ENCODE measurements at regions not wholly inside any gene's neighbourhood (a gene's known extent, or its start where the extent isn't known, plus 50 kb on each side); places are given as distances from the start of the nearest gene placed in this dataset.

DNA sequence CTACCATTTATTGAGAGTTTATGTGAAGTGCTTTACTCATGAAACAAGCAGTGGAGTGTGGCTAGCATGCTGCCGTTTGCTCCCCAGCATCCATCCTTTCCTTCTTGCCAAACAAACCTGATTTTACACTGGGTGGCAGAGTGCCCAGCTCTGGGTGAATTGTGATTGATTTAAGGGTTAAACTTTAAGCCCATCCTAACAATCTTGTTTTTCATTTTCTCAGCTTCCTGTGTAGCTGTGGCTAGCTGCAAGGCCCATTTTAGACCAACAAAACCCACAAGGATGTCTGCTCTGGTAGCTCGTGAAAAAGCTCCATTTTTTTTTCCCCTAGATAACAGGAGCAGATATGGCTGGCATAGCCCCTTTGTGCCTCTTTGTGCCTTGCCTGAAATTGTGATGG, 77.7 kb upstream of the KCNG1 start:
- ChIA-PET CTCF (ENCODE audit: low intra/inter-chr PET ratio) (no interaction called here), POLR2A (interaction anchor here (1.5 kb wide), 1 partner anchor 10 kb away, joined by 4 read pairs; no protein-coding TSS in a partner anchor)
- intact Hi-C loops (cut with micrococcal nuclease): no loop called here

DNA sequence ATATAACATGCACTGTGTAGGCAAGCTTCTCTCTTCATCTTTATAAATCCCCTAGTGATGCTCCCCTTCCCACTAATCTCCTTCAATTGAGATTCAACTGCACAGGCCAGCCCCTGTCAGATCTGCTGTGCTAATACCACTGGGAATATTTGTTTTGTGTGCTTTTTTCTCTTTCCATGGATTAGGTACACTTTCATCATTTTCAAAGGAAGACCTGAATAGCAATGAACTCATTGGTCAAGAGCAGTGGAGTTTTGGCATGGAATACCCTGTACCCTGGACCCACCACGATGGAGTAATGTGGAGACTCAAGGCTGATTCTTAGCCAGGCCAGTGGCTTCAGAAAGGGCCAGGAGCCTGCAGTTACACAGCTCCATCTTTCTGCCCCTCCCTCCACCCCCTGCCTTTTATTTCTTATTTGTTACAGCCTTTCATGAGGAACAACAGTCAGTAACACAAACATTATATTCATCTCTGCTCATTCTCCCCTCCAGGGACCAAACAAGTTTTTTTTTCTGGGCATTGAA, 75.4 kb upstream of the KCNG1 start:
- H3K9me3 ChIP-seq (replicated peaks; ENCODE audit: control insufficient read depth, insufficient read depth, low read depth, low read length): no peaks in the 10 kb centered on the region
- no peak for DNase-seq (ENCODE audit: extremely low read depth in 1 of 4, low spot score in 3 of 4)
- FAIRE-seq: no peak
- in situ Hi-C loops (cut with MboI) (no loop called here), intact Hi-C loops (cut with micrococcal nuclease) (no loop called here)
- ChIA-PET CTCF (ENCODE audit: low intra/inter-chr PET ratio) (no interaction called here), POLR2A (interaction anchor here (0.6 to 0.7 kb wide), 3 partner anchors 14 to 138 kb away, joined by 3 read pairs; no protein-coding TSS in a partner anchor)
- H3K9ac ChIP-seq (ENCODE audit: insufficient read depth in 1 of 2, low read depth in 2 of 2, low read length in 2 of 2): no peak overlapping the region
- no peak overlapping the region for H3K4me3 ChIP-seq
- TF ChIP-seq ZNF707 (CRISPR knock-in tag; conservative IDR thresholded peaks at IDR 0.05): no peak
- ATAC-seq: no peak
- no peaks in the 10 kb centered on the region; a peak in 1 of 5 replicates for H3K4me1 ChIP-seq (replicated peaks in 1 of 2; ENCODE audit: control insufficient read depth in 2 of 2, insufficient read depth in 2 of 2, low read length in 2 of 2)
- H2AFZ ChIP-seq (ENCODE audit: low read depth, low read length): no peak overlapping the region
- no peaks in the 10 kb centered on the region for H3K79me2 ChIP-seq (ENCODE audit: control insufficient read depth, insufficient read depth, low read length)
- no TSS peak for BruUV-seq (replicated peaks)
- no peaks in the 10 kb centered on the region for H3K36me3 ChIP-seq (ENCODE audit: control insufficient read depth, insufficient read depth, low read length)
- no peaks in the 10 kb centered on the region for H3K9me1 ChIP-seq (ENCODE audit: control insufficient read depth, insufficient read depth, low read length)
- H3K27me3 ChIP-seq (ENCODE audit: control insufficient read depth in 2 of 2, insufficient read depth in 2 of 2, low read length in 2 of 2): peaks cover 5 to 24% of the 10 kb centered on the region in 2 experiments; a peak in 2 of 5 replicates
- no peak overlapping the region for H3K27ac ChIP-seq (ENCODE audit: extremely low read depth, low read depth, low read length)
- WGBS (ENCODE audit: insufficient coverage, low coverage, missing lambda C conversion rate): 0% methylated on average over 1 of the region's 1 CpG
- H4K20me1 ChIP-seq (replicated peaks; ENCODE audit: control insufficient read depth, insufficient read depth, low read length): no peaks in the 10 kb centered on the region
- H3K4me2 ChIP-seq (ENCODE audit: insufficient read depth, low read length): no peak overlapping the region

More for the DNA sequence above, 77.7 kb upstream of the KCNG1 start:
- 0% methylated on average over 2 of the region's 2 CpGs for WGBS (ENCODE audit: insufficient coverage, low coverage, missing lambda C conversion rate)
- ATAC-seq (no peak), DNase-seq (ENCODE audit: extremely low read depth in 1 of 4, low spot score in 3 of 4) (no peak), FAIRE-seq (no peak)
- H4K20me1 ChIP-seq (replicated peaks; ENCODE audit: control insufficient read depth, insufficient read depth, low read length): no peaks in the 10 kb centered on the region
- no peak overlapping the region for H3K27ac ChIP-seq (ENCODE audit: extremely low read depth, low read depth, low read length)
- no peak overlapping the region for H3K9ac ChIP-seq (ENCODE audit: insufficient read depth in 1 of 2, low read depth in 2 of 2, low read length in 2 of 2)
- no peak overlapping the region for H2AFZ ChIP-seq (ENCODE audit: low read depth, low read length)
- no peak overlapping the region for H3K4me2 ChIP-seq (ENCODE audit: insufficient read depth, low read length)
- no peak overlapping the region for H3K4me3 ChIP-seq
- no peaks in the 10 kb centered on the region for H3K79me2 ChIP-seq (ENCODE audit: control insufficient read depth, insufficient read depth, low read length)
- no peaks in the 10 kb centered on the region for H3K4me1 ChIP-seq (replicated peaks in 1 of 2; ENCODE audit: control insufficient read depth in 2 of 2, insufficient read depth in 2 of 2, low read length in 2 of 2)
- TF ChIP-seq NFE2 (IDR thresholded peaks at IDR 0.05; ENCODE audit: low read depth): no peak
- no peak for TF ChIP-seq KLF16 (IDR thresholded peaks at IDR 0.05)
- no peak for TF ChIP-seq RBM39 (optimal IDR thresholded peaks at IDR 0.05; ENCODE audit: low read depth, low read length)
- no peak for TF ChIP-seq C11orf30 (IDR thresholded peaks at IDR 0.05; ENCODE audit: low read depth)
- TF ChIP-seq RCOR1 (IDR thresholded peaks at IDR 0.05; ENCODE audit: borderline replicate concordance in 1 of 2, low read depth in 2 of 2, low read length in 2 of 2): no peak
- no peak for TF ChIP-seq TAF15 (IDR thresholded peaks at IDR 0.05; ENCODE audit: low read depth, low read length)
- no peak for TF ChIP-seq ESRRA (IDR thresholded peaks at IDR 0.05; ENCODE audit: borderline replicate concordance, low read depth)
- no peak for TF ChIP-seq ZNF23 (CRISPR knock-in tag; IDR thresholded peaks at IDR 0.05)
- H3K9me3 ChIP-seq (replicated peaks; ENCODE audit: control insufficient read depth, insufficient read depth, low read depth, low read length): no peaks in the 10 kb centered on the region
- BruUV-seq (replicated peaks): no TSS peak
- peaks cover 5 to 24% of the 10 kb centered on the region in 2 experiments; a peak in 2 of 5 replicates for H3K27me3 ChIP-seq (ENCODE audit: control insufficient read depth in 2 of 2, insufficient read depth in 2 of 2, low read length in 2 of 2)
- in situ Hi-C loops (cut with MboI): no loop called here
- no peaks in the 10 kb centered on the region for H3K36me3 ChIP-seq (ENCODE audit: control insufficient read depth, insufficient read depth, low read length)
- no peaks in the 10 kb centered on the region for H3K9me1 ChIP-seq (ENCODE audit: control insufficient read depth, insufficient read depth, low read length)

All from K562 (cell line).